ENCODE measurements at regions not wholly inside any gene's neighbourhood (a gene's known extent, or its start where the extent isn't known, plus 50 kb on each side); places are given as distances from the start of the nearest gene placed in this dataset.

GRCh38 chr1:83509301-83509781, 489.6 kb downstream of the TTLL7 start:
- TF ChIP-seq REST (IDR thresholded peaks at IDR 0.05; ENCODE audit: insufficient read depth in 1 of 2, low read depth in 2 of 2, low read length in 2 of 2) (no peak), POLR2AphosphoS5 (IDR thresholded peaks at IDR 0.05; ENCODE audit: low read depth, low read length) (no peak)
